ENCODE measurements at regions not wholly inside any gene's neighbourhood (a gene's known extent, or its start where the extent isn't known, plus 50 kb on each side); places are given as distances from the start of the nearest gene placed in this dataset.

GRCh38 chr21:45348591-45349327, 56.2 kb upstream of the COL18A1 start:
- TF ChIP-seq SUZ12 (IDR thresholded peaks at IDR 0.05; ENCODE audit: extremely low read depth, insufficient read depth, insufficient read length) = no peak
- no peak for TF ChIP-seq ZNF274 (IDR thresholded peaks at IDR 0.05; ENCODE audit: low read depth, low read length)

Data from NT2/D1 (cell line).